ENCODE measurements at regions not wholly inside any gene's neighbourhood (a gene's known extent, or its start where the extent isn't known, plus 50 kb on each side); places are given as distances from the start of the nearest gene placed in this dataset.

DNA sequence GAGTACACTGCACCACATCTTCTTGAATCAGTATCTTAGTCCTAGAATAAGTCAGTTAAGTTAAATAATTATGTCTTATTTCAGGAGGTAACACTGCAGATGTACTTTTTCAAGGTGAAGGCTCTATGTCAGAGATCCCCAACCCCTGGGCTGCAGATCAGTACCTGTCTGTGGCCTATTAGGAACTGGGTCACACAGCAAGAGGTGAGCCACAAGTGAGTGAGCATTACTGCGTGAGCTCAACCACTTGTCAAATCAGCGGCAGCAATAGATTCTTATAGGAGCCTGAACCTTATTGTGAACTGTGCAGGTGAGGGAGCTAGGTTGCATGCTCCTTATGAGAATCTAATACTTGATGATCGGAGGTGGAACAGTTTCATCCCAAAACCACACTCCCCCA lies 851.9 kb upstream of the ALCAM start:
- Histone ChIP-seq H3K4me2 (ENCODE audit: insufficient read depth, insufficient read length, low read length) (no peak overlapping the region), H3K9me3 (ENCODE audit: control insufficient read depth, low read depth, low read length) (no peaks in the 10 kb centered on the region), H3K79me2 (ENCODE audit: insufficient read depth, low read length) (no peaks in the 10 kb centered on the region), H4K20me1 (ENCODE audit: control insufficient read depth, insufficient read depth, insufficient read length) (no peaks in the 10 kb centered on the region), H2BK20ac (ENCODE audit: low read depth, low read length, poor library complexity, severe bottlenecking) (no peak overlapping the region), H2AK5ac (ENCODE audit: insufficient read length, low read length) (no peak overlapping the region), H3K23me2 (ENCODE audit: insufficient read length, low read depth, low read length, poor library complexity, severe bottlenecking) (peaks cover 2% of the 10 kb centered on the region), H2BK12ac (ENCODE audit: insufficient read length, low read depth, low read length) (no peak overlapping the region), H3K79me1 (ENCODE audit: insufficient read depth, low read depth, low read length, poor library complexity, severe bottlenecking) (no peaks in the 10 kb centered on the region), H2BK15ac (ENCODE audit: low read depth, low read length) (no peak overlapping the region), H2BK120ac (ENCODE audit: low read depth, low read length, poor library complexity, severe bottlenecking) (no peak overlapping the region), H3K9ac (ENCODE audit: extremely low read depth, insufficient read length, low read length) (no peak overlapping the region), H3K56ac (ENCODE audit: insufficient read length, low read depth, low read length) (no peak overlapping the region), H4K8ac (replicated peaks; ENCODE audit: insufficient read length, low read depth, low read length) (no peak overlapping the region), H2BK5ac (ENCODE audit: insufficient read length, low read length) (no peak overlapping the region), H3K14ac (ENCODE audit: insufficient read depth, low read length) (no peak overlapping the region), H4K91ac (ENCODE audit: insufficient read length, low read depth, low read length) (no peak overlapping the region), H3K4ac (ENCODE audit: low read depth, low read length) (no peak overlapping the region), H3K4me1 (ENCODE audit: insufficient read depth, low read length) (no peaks in the 10 kb centered on the region; the same call in 1 of the 2 replicates), H3T11ph (ENCODE audit: low read length) (no peak overlapping the region), H3K23ac (ENCODE audit: insufficient read length, low read depth, low read length) (no peak overlapping the region), H2AFZ (ENCODE audit: low read length) (no peak overlapping the region), H4K5ac (ENCODE audit: insufficient read length, low read depth, low read length) (no peak overlapping the region), H3K27ac (ENCODE audit: insufficient read length, low read depth, low read length) (no peak overlapping the region), H3K27me3 (ENCODE audit: insufficient read depth, low read length) (no peaks in the 10 kb centered on the region), H3K18ac (ENCODE audit: insufficient read length, low read depth, low read length) (no peak overlapping the region)
- Mint-ChIP-seq H3K4me1 (peaks cover 40 to 47% of the 10 kb centered on the region in 2 experiments), H3K36me3 (ENCODE audit: insufficient read depth in 1 of 3, low read depth in 3 of 3) (peaks cover 3 to 7% (median 5%) of the 10 kb centered on the region in 3 experiments; a peak in 5 of 7 replicates), H3K27me3 (ENCODE audit: low read depth) (no peaks in the 10 kb centered on the region), H3K9me3 (no peaks in the 10 kb centered on the region), H3K4me3 (no peak overlapping the region), H3K27ac (peak overlapping the region in 1 of 3 experiments; percentile 87; a peak in 2 of 7 replicates)
- no peak for DNase-seq
- no peak for TF ChIP-seq CTCF (conservative IDR thresholded peaks at IDR 0.05)
- no CpG with 5 or more reads among the region's 3 CpGs for WGBS (ENCODE audit: extremely low coverage, insufficient read length, low lambda C conversion rate)
